Mesenchymal stem cell (in vitro differentiated cells and primary cell): ENCODE measurements at regions not wholly inside any gene's neighbourhood (a gene's known extent, or its start where the extent isn't known, plus 50 kb on each side); places are given as distances from the start of the nearest gene placed in this dataset.
"Not testable (repeated sequence)": the region's sequence is repeated elsewhere in the genome, so short reads cannot be mapped to it uniquely, and the experiment has no call there.

Source experiments
- DNase-seq: peaks from one replicate; pipeline ENCODE4 v3.0.0-alpha.2; 2013
- H2AFZ ChIP-seq: one replicate; pipeline ENCODE4 v1.6.1; 2013; ENCODE audit warnings: low read depth, mild to moderate bottlenecking, control low read depth, inconsistent platforms, low read length, moderate library complexity
- H2AK5ac ChIP-seq: 2 replicates; pipeline ENCODE4 v1.6.1; 2013; ENCODE audit warnings: low read length, moderate library complexity, mild to moderate bottlenecking, inconsistent platforms; ENCODE audit not compliant: severe bottlenecking
- H2BK120ac ChIP-seq: one replicate; pipeline ENCODE4 v1.6.1; 2013; ENCODE audit warnings: low read depth, mild to moderate bottlenecking, inconsistent platforms, low read length, moderate library complexity
- H2BK12ac ChIP-seq, 2 experiments: one replicate each; pipeline ENCODE4 v1.6.1; 2013; ENCODE audit warnings: inconsistent platforms in 2 of 2, low read length in 2 of 2, mild to moderate bottlenecking in 2 of 2, moderate library complexity in 2 of 2, control low read depth in 1 of 2
- H2BK15ac ChIP-seq: one replicate; pipeline ENCODE4 v1.6.1; 2013; ENCODE audit warnings: mild to moderate bottlenecking, low read depth, inconsistent platforms; ENCODE audit not compliant: poor library complexity, severe bottlenecking
- H2BK5ac ChIP-seq: 2 replicates; pipeline ENCODE4 v1.6.1; 2013; ENCODE audit warnings: low read depth, mild to moderate bottlenecking, low read length, control low read depth, inconsistent platforms; ENCODE audit not compliant: poor library complexity, severe bottlenecking
- H3K14ac ChIP-seq, 2 experiments: one replicate each; pipeline ENCODE4 v1.6.1; 2013; ENCODE audit warnings: inconsistent platforms in 2 of 2, low read length in 2 of 2, control low read depth in 1 of 2, mild to moderate bottlenecking in 1 of 2, moderate library complexity in 1 of 2
- H3K18ac ChIP-seq, 2 experiments: one replicate each; pipeline ENCODE4 v1.6.1; 2013; ENCODE audit warnings: inconsistent platforms in 2 of 2, low read length in 2 of 2, control low read depth in 1 of 2, low read depth in 1 of 2, mild to moderate bottlenecking in 1 of 2
- H3K23ac ChIP-seq, 2 experiments: one replicate each; pipeline ENCODE4 v1.6.1; 2013; ENCODE audit warnings: inconsistent platforms in 2 of 2, low read length in 2 of 2, mild to moderate bottlenecking in 2 of 2, moderate library complexity in 2 of 2, control low read depth in 1 of 2
- H3K27ac ChIP-seq: 2 replicates; pipeline ENCODE4 v1.5.1; 2013; ENCODE audit warnings: mild to moderate bottlenecking, moderate library complexity, low read length, control low read depth, inconsistent platforms; ENCODE audit not compliant: poor library complexity, severe bottlenecking
- H3K27me3 ChIP-seq, 2 experiments: 2 replicates each; pipeline versions ENCODE4 v1.6.1 to v1.7.0; 2013; ENCODE audit warnings: low read length in 2 of 2, mild to moderate bottlenecking in 2 of 2, moderate library complexity in 2 of 2, control low read depth in 1 of 2, inconsistent platforms in 1 of 2; ENCODE audit not compliant: control insufficient read depth in 1 of 2, insufficient read depth in 1 of 2
- H3K36me3 ChIP-seq, 2 experiments: 2 replicates each; pipeline versions ENCODE4 v1.6.1 to v1.7.0; 2013; ENCODE audit warnings: low read length in 2 of 2, control low read depth in 1 of 2, inconsistent platforms in 1 of 2, low read depth in 1 of 2, mild to moderate bottlenecking in 1 of 2; ENCODE audit not compliant: insufficient read depth in 2 of 2, control insufficient read depth in 1 of 2
- H3K4ac ChIP-seq, 2 experiments: one replicate each; pipeline ENCODE4 v1.6.1; 2013; ENCODE audit warnings: inconsistent platforms in 2 of 2, low read length in 2 of 2, mild to moderate bottlenecking in 2 of 2, moderate library complexity in 2 of 2, control low read depth in 1 of 2, low read depth in 1 of 2
- H3K4me1 ChIP-seq: 2 replicates; pipeline ENCODE4 v1.6.1; 2013; ENCODE audit warnings: low read depth, low read length, control low read depth; ENCODE audit not compliant: control insufficient read depth, insufficient read depth
- H3K4me2 ChIP-seq: 2 replicates; pipeline ENCODE4 v1.6.1; 2013; ENCODE audit warnings: low read length, mild to moderate bottlenecking, inconsistent platforms; ENCODE audit not compliant: poor library complexity, severe bottlenecking
- H3K4me3 ChIP-seq, 2 experiments: 2 replicates each; pipeline versions ENCODE4 v1.5.1 to v1.7.0; 2013; ENCODE audit warnings: low read length in 2 of 2, mild to moderate bottlenecking in 2 of 2, control low read depth in 1 of 2, low read depth in 1 of 2; ENCODE audit not compliant: insufficient read depth in 1 of 2
- H3K79me1 ChIP-seq: replicated peaks from 2 replicates; pipeline ENCODE4 v1.6.1; 2013; ENCODE audit warnings: mild to moderate bottlenecking, control low read depth, low read length, inconsistent platforms; ENCODE audit not compliant: poor library complexity, severe bottlenecking
- H3K9ac ChIP-seq: 2 replicates; pipeline ENCODE4 v1.7.0; 2013; ENCODE audit warnings: mild to moderate bottlenecking, low read length, moderate library complexity
- H3K9me3 ChIP-seq: 2 replicates; pipeline ENCODE4 v1.7.0; 2013; ENCODE audit warnings: mild to moderate bottlenecking, low read length; ENCODE audit not compliant: control insufficient read depth
- H4K8ac ChIP-seq: one replicate; pipeline ENCODE4 v1.6.1; 2013; ENCODE audit warnings: inconsistent platforms, mild to moderate bottlenecking, low read length, moderate library complexity
- H4K91ac ChIP-seq: one replicate; pipeline ENCODE4 v1.6.1; 2013; ENCODE audit warnings: mild to moderate bottlenecking, low read length, inconsistent platforms
- WGBS: methylation state at CpG from one replicate; pipeline ENCODE4 v1.1.7; 2013; ENCODE audit warnings: mixed read lengths; 5-methylcytosine and 5-hydroxymethylcytosine counted together

GRCh38 chr21:5138687-5139086, 5382.7 kb upstream of the TPTE start:
- not testable (repeated sequence) for H2AFZ ChIP-seq, H2BK15ac ChIP-seq, H2BK5ac ChIP-seq, H2AK5ac ChIP-seq, H3K36me3 ChIP-seq, H2BK12ac ChIP-seq, H3K9ac ChIP-seq, H3K4ac ChIP-seq, H3K4me2 ChIP-seq, H3K4me3 ChIP-seq, H3K23ac ChIP-seq, H3K9me3 ChIP-seq, H3K14ac ChIP-seq, H2BK120ac ChIP-seq, H3K4me1 ChIP-seq, H4K8ac ChIP-seq, H3K18ac ChIP-seq, H3K79me1 ChIP-seq, H4K91ac ChIP-seq, H3K27ac ChIP-seq, DNase-seq, H3K27me3 ChIP-seq
- 92% methylated on average over 2 of the region's 7 CpGs for WGBS

- H3K4me3 ChIP-seq, H3K9me3 ChIP-seq, H3K18ac ChIP-seq, H3K9ac ChIP-seq, H2AK5ac ChIP-seq, H3K36me3 ChIP-seq, H3K27me3 ChIP-seq, H2BK15ac ChIP-seq, H3K4me1 ChIP-seq, H3K79me1 ChIP-seq, H4K8ac ChIP-seq, H2AFZ ChIP-seq, H3K14ac ChIP-seq, DNase-seq, H4K91ac ChIP-seq, H2BK5ac ChIP-seq, H2BK120ac ChIP-seq, H3K4me2 ChIP-seq, H3K4ac ChIP-seq, H3K23ac ChIP-seq, H2BK12ac ChIP-seq, H3K27ac ChIP-seq: not testable (repeated sequence)
- no CpG with 5 or more reads among the region's 11 CpGs for WGBS
Measured at GRCh38 chr21:5139528-5139927, 5381.9 kb upstream of the TPTE start.

- 94% methylated on average over 3 of the region's 6 CpGs for WGBS
- H2AFZ ChIP-seq, H3K4me2 ChIP-seq, H3K79me1 ChIP-seq, H3K14ac ChIP-seq, H2BK15ac ChIP-seq, H3K4me3 ChIP-seq, H3K27me3 ChIP-seq, H3K9me3 ChIP-seq, H4K8ac ChIP-seq, H3K23ac ChIP-seq, H3K4ac ChIP-seq, H2BK5ac ChIP-seq, H2BK12ac ChIP-seq, H4K91ac ChIP-seq, H3K4me1 ChIP-seq, H2AK5ac ChIP-seq, H3K27ac ChIP-seq, H3K18ac ChIP-seq, H3K36me3 ChIP-seq, DNase-seq, H3K9ac ChIP-seq, H2BK120ac ChIP-seq: not testable (repeated sequence)
Measured at GRCh38 chr21:5143011-5143410, 5378.4 kb upstream of the TPTE start.

GRCh38 chr21:5144731-5145130, 5376.7 kb upstream of the TPTE start:
- not testable (repeated sequence) for H4K91ac ChIP-seq, H3K4me2 ChIP-seq, H3K4me3 ChIP-seq, H3K9ac ChIP-seq, H2AK5ac ChIP-seq, H3K27ac ChIP-seq, H3K4me1 ChIP-seq, H2BK12ac ChIP-seq, H2AFZ ChIP-seq, H3K14ac ChIP-seq, DNase-seq, H2BK5ac ChIP-seq, H3K18ac ChIP-seq, H2BK15ac ChIP-seq, H4K8ac ChIP-seq, H3K36me3 ChIP-seq, H2BK120ac ChIP-seq, H3K79me1 ChIP-seq, H3K9me3 ChIP-seq, H3K4ac ChIP-seq, H3K23ac ChIP-seq, H3K27me3 ChIP-seq
- WGBS = no CpG with 5 or more reads among the region's 15 CpGs
